ENCODE measurements at regions not wholly inside any gene's neighbourhood (a gene's known extent, or its start where the extent isn't known, plus 50 kb on each side); places are given as distances from the start of the nearest gene placed in this dataset.
A peak's percentile ranks its signal among the peaks of the same experiment; 100 is the strongest.

DNA sequence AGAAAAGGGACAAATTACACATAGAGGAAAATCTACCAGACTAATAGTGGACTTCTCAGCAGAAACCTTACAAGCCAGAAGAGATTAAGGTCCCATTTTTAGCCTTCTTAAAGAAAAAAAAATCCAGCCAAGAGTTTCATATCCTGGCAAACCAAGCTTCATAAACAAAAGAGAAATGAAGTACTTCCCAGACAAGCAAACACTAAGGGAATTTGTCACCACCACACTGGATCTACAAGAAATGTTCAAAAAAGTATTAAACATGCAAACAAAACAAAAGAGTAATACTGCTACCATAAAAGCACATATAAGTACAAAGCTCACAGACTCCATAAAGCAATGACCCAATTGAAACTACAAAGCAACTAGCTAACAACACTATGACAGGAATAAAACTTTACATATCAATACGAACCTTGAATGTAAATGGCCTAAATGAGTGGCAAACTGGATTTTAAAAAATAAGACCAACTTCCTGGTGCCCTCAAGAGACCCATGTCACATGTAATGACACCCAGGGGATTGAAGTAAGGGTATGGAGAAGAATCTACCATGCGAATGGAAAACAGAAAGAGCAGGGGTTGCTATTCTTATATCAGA lies 260.7 kb upstream of the PPP2R2D start:
- DNase-seq = no peak
- no peak for ATAC-seq
- WGBS, 2 donors = 69 to 70% methylated on average over 2 of the region's 2 CpGs
- no peaks in the 10 kb centered on the region for H3K36me3 ChIP-seq (replicated peaks in 1 of 2; ENCODE audit: insufficient read depth in 1 of 2, low read depth in 2 of 2)
- intact Hi-C loops (cut with DNase I) = no loop called here
- H3K4me3 ChIP-seq = no peak overlapping the region
- H3K4me1 ChIP-seq = no peaks in the 10 kb centered on the region
- no peaks in the 10 kb centered on the region for H3K27me3 ChIP-seq
- no peak overlapping the region for H3K27ac ChIP-seq
- TF ChIP-seq, protein P1, sequence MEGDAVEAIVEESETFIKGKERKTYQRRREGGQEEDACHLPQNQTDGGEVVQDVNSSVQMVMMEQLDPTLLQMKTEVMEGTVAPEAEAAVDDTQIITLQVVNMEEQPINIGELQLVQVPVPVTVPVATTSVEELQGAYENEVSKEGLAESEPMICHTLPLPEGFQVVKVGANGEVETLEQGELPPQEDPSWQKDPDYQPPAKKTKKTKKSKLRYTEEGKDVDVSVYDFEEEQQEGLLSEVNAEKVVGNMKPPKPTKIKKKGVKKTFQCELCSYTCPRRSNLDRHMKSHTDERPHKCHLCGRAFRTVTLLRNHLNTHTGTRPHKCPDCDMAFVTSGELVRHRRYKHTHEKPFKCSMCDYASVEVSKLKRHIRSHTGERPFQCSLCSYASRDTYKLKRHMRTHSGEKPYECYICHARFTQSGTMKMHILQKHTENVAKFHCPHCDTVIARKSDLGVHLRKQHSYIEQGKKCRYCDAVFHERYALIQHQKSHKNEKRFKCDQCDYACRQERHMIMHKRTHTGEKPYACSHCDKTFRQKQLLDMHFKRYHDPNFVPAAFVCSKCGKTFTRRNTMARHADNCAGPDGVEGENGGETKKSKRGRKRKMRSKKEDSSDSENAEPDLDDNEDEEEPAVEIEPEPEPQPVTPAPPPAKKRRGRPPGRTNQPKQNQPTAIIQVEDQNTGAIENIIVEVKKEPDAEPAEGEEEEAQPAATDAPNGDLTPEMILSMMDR (IDR thresholded peaks at IDR 0.05) = no peak
- TF ChIP-seq POLR2A (IDR thresholded peaks at IDR 0.05) = no peak
- peaks cover 0 to 9% (median 0%) of the 10 kb centered on the region in 3 donors for H3K9me3 ChIP-seq

DNA sequence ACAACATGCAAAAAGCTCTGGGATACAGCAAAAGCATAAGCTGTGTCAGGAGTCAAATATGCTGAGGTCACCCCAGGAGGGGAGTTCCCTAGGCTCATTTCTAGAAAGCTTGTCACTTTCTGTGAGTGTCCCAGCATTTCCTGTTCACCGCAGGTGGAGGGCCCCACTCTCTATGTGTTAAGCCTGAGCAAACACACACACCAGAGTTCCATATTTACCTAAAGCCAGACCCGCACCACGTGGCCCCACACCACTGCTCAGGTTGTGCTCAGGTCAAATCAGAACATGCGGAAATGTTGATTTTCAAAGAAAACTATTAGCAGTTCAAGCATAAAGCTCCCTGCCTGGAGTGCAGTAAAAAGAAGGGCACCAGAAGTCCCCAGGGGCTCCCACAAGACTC lies 259.6 kb upstream of the PPP2R2D start:
- DNase-seq (peak in 2 of 4 donors; percentile 36 to 41), ATAC-seq (no peak)
- intact Hi-C loops (cut with DNase I) = no loop called here
- WGBS, 2 donors = 26 to 40% methylated on average over 4 of the region's 4 CpGs
- Histone ChIP-seq H3K4me1 (no peaks in the 10 kb centered on the region), H3K4me3 (no peak overlapping the region), H3K27me3 (no peaks in the 10 kb centered on the region), H3K36me3 (replicated peaks in 1 of 2; ENCODE audit: insufficient read depth in 1 of 2, low read depth in 2 of 2) (no peaks in the 10 kb centered on the region), H3K9me3 (peaks cover 0 to 9% (median 0%) of the 10 kb centered on the region in 3 donors), H3K27ac (no peak overlapping the region)
- TF ChIP-seq, protein P1 (IDR thresholded peaks at IDR 0.05) = no peak
- TF ChIP-seq POLR2A (IDR thresholded peaks at IDR 0.05) = no peak

DNA sequence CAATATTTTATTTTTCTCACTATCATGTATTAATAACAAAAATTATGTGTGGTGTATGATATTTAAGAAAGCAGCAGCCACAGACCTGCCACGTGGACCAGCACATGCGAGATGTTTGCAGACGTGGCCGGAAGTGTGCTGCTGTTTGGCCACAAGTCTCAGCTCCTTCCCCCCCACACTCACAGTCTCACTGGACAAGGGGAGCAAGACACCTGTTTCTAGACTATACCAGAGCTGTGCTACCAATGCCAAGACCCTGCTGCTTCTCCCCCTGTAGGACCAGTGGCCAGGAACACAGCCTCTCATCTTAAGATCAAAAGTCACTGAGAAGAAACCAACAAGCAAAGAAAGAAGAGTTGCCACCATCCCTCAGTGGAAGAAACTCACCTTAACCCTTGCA lies 258.9 kb upstream of the PPP2R2D start:
- Histone ChIP-seq H3K27ac (no peak overlapping the region), H3K9me3 (peaks cover 0 to 9% (median 0%) of the 10 kb centered on the region in 3 donors), H3K36me3 (replicated peaks in 1 of 2; ENCODE audit: insufficient read depth in 1 of 2, low read depth in 2 of 2) (no peaks in the 10 kb centered on the region), H3K4me3 (no peak overlapping the region), H3K27me3 (no peaks in the 10 kb centered on the region), H3K4me1 (no peaks in the 10 kb centered on the region)
- WGBS, 2 donors = 58 to 81% methylated on average over 4 of the region's 4 CpGs
- TF ChIP-seq, protein P1 (IDR thresholded peaks at IDR 0.05) = no peak
- no peak for TF ChIP-seq POLR2A (IDR thresholded peaks at IDR 0.05)
- DNase-seq (no peak), ATAC-seq (no peak)
- intact Hi-C loops (cut with DNase I) = no loop called here

DNA sequence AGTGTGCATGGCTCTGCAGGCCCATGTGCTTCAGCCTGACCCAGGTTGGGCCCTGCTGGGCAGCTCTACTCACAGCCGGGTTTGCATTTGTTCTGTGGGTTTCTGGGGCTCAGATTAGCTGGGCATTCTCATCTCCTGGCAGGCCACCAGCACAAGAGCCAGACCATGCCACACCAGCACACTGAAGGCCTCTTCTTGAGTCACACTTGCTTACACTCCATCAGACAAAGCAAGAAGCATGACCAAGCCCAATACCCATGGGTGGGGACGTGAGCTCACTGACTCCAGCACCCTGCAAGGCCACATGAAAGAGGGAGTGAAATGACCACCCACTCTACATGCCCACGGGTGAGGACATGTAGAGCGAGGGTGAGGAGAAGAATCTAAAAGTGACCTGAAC lies 257.8 kb upstream of the PPP2R2D start:
- ATAC-seq (no peak), DNase-seq (no peak)
- intact Hi-C loops (cut with DNase I) = no loop called here
- Histone ChIP-seq H3K36me3 (replicated peaks in 1 of 2; ENCODE audit: insufficient read depth in 1 of 2, low read depth in 2 of 2) (no peaks in the 10 kb centered on the region), H3K4me3 (no peak overlapping the region), H3K9me3 (peaks cover 0 to 9% (median 0%) of the 10 kb centered on the region in 3 donors), H3K27me3 (no peaks in the 10 kb centered on the region), H3K27ac (no peak overlapping the region), H3K4me1 (no peaks in the 10 kb centered on the region)
- WGBS, 2 donors = 78 to 86% methylated on average over 4 of the region's 4 CpGs
- TF ChIP-seq POLR2A (IDR thresholded peaks at IDR 0.05) = no peak
- TF ChIP-seq, protein P1 (IDR thresholded peaks at IDR 0.05) = no peak

DNA sequence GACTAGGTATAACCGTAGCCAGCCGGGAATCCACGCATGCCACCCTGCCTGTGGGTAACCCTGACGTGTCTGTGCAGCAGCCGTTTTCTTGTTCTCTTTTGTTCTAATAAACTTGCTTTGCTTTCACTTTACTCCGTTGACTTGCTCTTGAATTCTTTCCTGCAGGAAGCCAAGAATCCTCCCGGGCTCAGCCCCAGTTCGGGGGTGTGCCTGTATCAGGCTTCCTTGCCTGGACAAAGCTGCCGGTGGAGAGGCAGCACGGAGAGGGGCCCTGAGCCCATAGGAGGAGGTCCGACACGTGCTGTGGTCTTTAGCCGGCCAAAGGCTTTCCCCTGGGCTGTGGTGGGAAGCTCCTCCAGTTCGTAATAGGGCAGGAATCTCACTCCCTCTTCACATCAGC lies 256.5 kb upstream of the PPP2R2D start:
- Histone ChIP-seq H3K4me3 (no peak overlapping the region), H3K9me3 (peaks cover 0 to 9% (median 0%) of the 10 kb centered on the region in 3 donors), H3K27ac (no peak overlapping the region), H3K27me3 (no peaks in the 10 kb centered on the region), H3K4me1 (no peaks in the 10 kb centered on the region), H3K36me3 (replicated peaks in 1 of 2; ENCODE audit: insufficient read depth in 1 of 2, low read depth in 2 of 2) (no peaks in the 10 kb centered on the region)
- intact Hi-C loops (cut with DNase I) = no loop called here
- WGBS, 2 donors = 63 to 71% methylated on average over 11 to 14 of the region's 14 CpGs
- TF ChIP-seq, protein P1 (IDR thresholded peaks at IDR 0.05) = no peak
- TF ChIP-seq POLR2A (IDR thresholded peaks at IDR 0.05) = no peak
- DNase-seq (no peak), ATAC-seq (no peak)

Data from body of pancreas (tissue), 4 donors.